ENCODE measurements at regions not wholly inside any gene's neighbourhood (a gene's known extent, or its start where the extent isn't known, plus 50 kb on each side); places are given as distances from the start of the nearest gene placed in this dataset.

GRCh38 chr1:112772781-112773180 is 57.6 kb upstream of the PPM1J start:
- WGBS, 2 donors: 43 to 56% methylated on average over 4 of the region's 4 CpGs
- Histone ChIP-seq H3K27ac (no peak overlapping the region), H3K9me3 (no peaks in the 10 kb centered on the region), H3K27me3 (no peaks in the 10 kb centered on the region), H3K4me3 (no peak overlapping the region), H3K4me1 (no peaks in the 10 kb centered on the region), H3K36me3 (no peaks in the 10 kb centered on the region)
- FAIRE-seq: no peak
- TF ChIP-seq, protein P1, sequence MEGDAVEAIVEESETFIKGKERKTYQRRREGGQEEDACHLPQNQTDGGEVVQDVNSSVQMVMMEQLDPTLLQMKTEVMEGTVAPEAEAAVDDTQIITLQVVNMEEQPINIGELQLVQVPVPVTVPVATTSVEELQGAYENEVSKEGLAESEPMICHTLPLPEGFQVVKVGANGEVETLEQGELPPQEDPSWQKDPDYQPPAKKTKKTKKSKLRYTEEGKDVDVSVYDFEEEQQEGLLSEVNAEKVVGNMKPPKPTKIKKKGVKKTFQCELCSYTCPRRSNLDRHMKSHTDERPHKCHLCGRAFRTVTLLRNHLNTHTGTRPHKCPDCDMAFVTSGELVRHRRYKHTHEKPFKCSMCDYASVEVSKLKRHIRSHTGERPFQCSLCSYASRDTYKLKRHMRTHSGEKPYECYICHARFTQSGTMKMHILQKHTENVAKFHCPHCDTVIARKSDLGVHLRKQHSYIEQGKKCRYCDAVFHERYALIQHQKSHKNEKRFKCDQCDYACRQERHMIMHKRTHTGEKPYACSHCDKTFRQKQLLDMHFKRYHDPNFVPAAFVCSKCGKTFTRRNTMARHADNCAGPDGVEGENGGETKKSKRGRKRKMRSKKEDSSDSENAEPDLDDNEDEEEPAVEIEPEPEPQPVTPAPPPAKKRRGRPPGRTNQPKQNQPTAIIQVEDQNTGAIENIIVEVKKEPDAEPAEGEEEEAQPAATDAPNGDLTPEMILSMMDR (IDR thresholded peaks at IDR 0.05): no peak
- no peak for ATAC-seq
- intact Hi-C loops (cut with DNase I): no loop called here
- DNase-seq: no peak

DNA sequence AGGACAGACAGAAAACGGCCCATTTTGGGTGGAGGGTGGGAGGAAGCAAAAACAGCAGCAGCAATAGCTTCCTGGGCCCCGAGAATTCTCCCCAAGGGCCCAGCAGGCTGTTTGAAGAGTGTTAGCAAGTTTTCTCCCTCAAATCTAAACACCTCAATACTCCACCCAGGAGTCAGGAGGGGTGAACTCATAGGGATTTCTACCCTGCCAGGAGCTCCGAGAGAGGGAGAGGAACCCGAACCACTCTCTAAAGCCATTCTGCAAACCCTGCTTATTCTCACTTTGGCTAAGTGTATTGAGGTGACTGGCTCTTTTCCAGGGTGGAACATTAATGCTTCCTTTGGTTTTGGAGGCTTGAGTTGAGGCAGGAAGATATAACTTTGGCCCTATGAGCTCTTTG is 55.6 kb upstream of the PPM1J start:
- FAIRE-seq (no peak), ATAC-seq (no peak), DNase-seq (no peak)
- Histone ChIP-seq H3K36me3 (no peaks in the 10 kb centered on the region), H3K27me3 (no peaks in the 10 kb centered on the region), H3K27ac (no peak overlapping the region), H3K4me1 (no peaks in the 10 kb centered on the region), H3K4me3 (no peak overlapping the region), H3K9me3 (no peaks in the 10 kb centered on the region)
- TF ChIP-seq, protein P1 (IDR thresholded peaks at IDR 0.05): no peak
- 37 to 44% methylated on average over 4 of the region's 4 CpGs for WGBS, 2 donors
- intact Hi-C loops (cut with DNase I): no loop called here

- Histone ChIP-seq H3K9me3 (no peaks in the 10 kb centered on the region), H3K27ac (no peak overlapping the region), H3K27me3 (no peaks in the 10 kb centered on the region), H3K36me3 (no peaks in the 10 kb centered on the region), H3K4me3 (no peak overlapping the region), H3K4me1 (no peaks in the 10 kb centered on the region)
- TF ChIP-seq, protein P1 (IDR thresholded peaks at IDR 0.05): no peak
- ATAC-seq: no peak
- WGBS, 2 donors: 68 to 71% methylated on average over 4 of the region's 4 CpGs
- intact Hi-C loops (cut with DNase I): no loop called here
- DNase-seq: no peak
- no peak for FAIRE-seq
These were observed 54.5 kb upstream of the PPM1J start for GRCh38 chr1:112769611-112770010.

DNA sequence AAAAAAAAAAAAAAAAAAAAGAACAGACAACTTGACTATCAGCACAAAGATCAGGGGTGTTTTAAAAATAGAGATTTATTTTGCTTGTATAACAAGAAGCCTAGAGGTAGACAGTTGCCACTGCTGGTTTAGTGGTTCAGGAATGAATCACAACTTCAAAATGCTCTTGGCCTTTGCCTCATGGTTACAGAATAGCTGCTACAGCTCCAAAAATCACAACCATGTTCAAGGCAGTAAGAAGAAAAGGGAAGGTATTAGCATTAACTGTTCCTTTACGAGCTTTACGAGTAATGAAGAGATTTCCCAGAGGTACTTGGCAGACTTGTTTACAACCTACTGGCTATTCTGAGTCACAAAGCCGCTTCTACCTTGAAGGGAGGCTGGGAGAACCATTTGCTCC is 52.5 kb upstream of the PPM1J start:
- 93 to 99% methylated on average over 3 of the region's 3 CpGs for WGBS, 2 donors
- DNase-seq: no peak
- intact Hi-C loops (cut with DNase I): no loop called here
- Histone ChIP-seq H3K36me3 (no peaks in the 10 kb centered on the region), H3K27me3 (no peaks in the 10 kb centered on the region), H3K4me3 (no peak overlapping the region), H3K27ac (no peak overlapping the region), H3K9me3 (no peaks in the 10 kb centered on the region), H3K4me1 (no peaks in the 10 kb centered on the region)
- FAIRE-seq: no peak
- TF ChIP-seq, protein P1 (IDR thresholded peaks at IDR 0.05): no peak
- ATAC-seq: no peak
